ENCODE measurements at regions not wholly inside any gene's neighbourhood (a gene's known extent, or its start where the extent isn't known, plus 50 kb on each side); places are given as distances from the start of the nearest gene placed in this dataset.

GRCh38 chr3:107077391-107077790 lies 299.8 kb upstream of the CCDC54 start:
- TF ChIP-seq CTCF (conservative IDR thresholded peaks at IDR 0.05; ENCODE audit: low read length) (no peak), EZH2phosphoT487 (IDR thresholded peaks at IDR 0.05; ENCODE audit: borderline replicate concordance) (no peak)
